ENCODE measurements at regions not wholly inside any gene's neighbourhood (a gene's known extent, or its start where the extent isn't known, plus 50 kb on each side); places are given as distances from the start of the nearest gene placed in this dataset.

- H3K4me1 Mint-ChIP-seq (ENCODE audit: insufficient read depth, unreplicated experiment), result peaks cover 11% of the 10 kb centered on the region
- no peaks in the 10 kb centered on the region for H3K9me3 Mint-ChIP-seq (ENCODE audit: unreplicated experiment)
- H3K4me3 Mint-ChIP-seq (ENCODE audit: unreplicated experiment), result no peak overlapping the region
- intact Hi-C loops (cut with micrococcal nuclease), result no loop called here
- no peaks in the 10 kb centered on the region for H3K36me3 Mint-ChIP-seq (ENCODE audit: insufficient read depth, unreplicated experiment)
- H3K27me3 Mint-ChIP-seq (ENCODE audit: insufficient read depth, unreplicated experiment), result no peaks in the 10 kb centered on the region
- POLR2A ChIA-PET, result interaction anchor here (0.6 kb wide), 1 partner anchor 11 kb away, joined by 6 read pairs; no protein-coding TSS in a partner anchor
- CTCF ChIA-PET, result no interaction called here
- TF ChIP-seq CTCF (IDR thresholded peaks at IDR 0.05; ENCODE audit: unreplicated experiment), result no peak
- BruUV-seq (replicated peaks), result no TSS peak
- DNase-seq (ENCODE audit: unreplicated experiment), result no peak
- no peak overlapping the region for H3K27ac Mint-ChIP-seq (ENCODE audit: low read depth, unreplicated experiment)
Observed at GRCh38 chr6:74250161-74250818, 554.3 kb downstream of the CD109 start.

- Mint-ChIP-seq H3K4me3 (ENCODE audit: unreplicated experiment) (no peak overlapping the region), H3K27ac (ENCODE audit: low read depth, unreplicated experiment) (no peak overlapping the region), H3K27me3 (ENCODE audit: insufficient read depth, unreplicated experiment) (no peaks in the 10 kb centered on the region), H3K36me3 (ENCODE audit: insufficient read depth, unreplicated experiment) (no peaks in the 10 kb centered on the region), H3K9me3 (ENCODE audit: unreplicated experiment) (no peaks in the 10 kb centered on the region), H3K4me1 (ENCODE audit: insufficient read depth, unreplicated experiment) (peaks cover 11% of the 10 kb centered on the region)
- ChIA-PET POLR2A (no interaction called here), CTCF (no interaction called here)
- no TSS peak for BruUV-seq (replicated peaks)
- DNase-seq (ENCODE audit: unreplicated experiment), result no peak
- intact Hi-C loops (cut with micrococcal nuclease), result no loop called here
- no peak for TF ChIP-seq CTCF (IDR thresholded peaks at IDR 0.05; ENCODE audit: unreplicated experiment)
Observed at GRCh38 chr6:74249658-74250057, 553.7 kb downstream of the CD109 start.

- no peaks in the 10 kb centered on the region for H3K36me3 Mint-ChIP-seq (ENCODE audit: insufficient read depth, unreplicated experiment)
- H3K4me1 Mint-ChIP-seq (ENCODE audit: insufficient read depth, unreplicated experiment), result peaks cover 6% of the 10 kb centered on the region
- no peak overlapping the region for H3K27ac Mint-ChIP-seq (ENCODE audit: low read depth, unreplicated experiment)
- DNase-seq (ENCODE audit: unreplicated experiment), result no peak
- TF ChIP-seq CTCF (IDR thresholded peaks at IDR 0.05; ENCODE audit: unreplicated experiment), result no peak
- H3K27me3 Mint-ChIP-seq (ENCODE audit: insufficient read depth, unreplicated experiment), result no peaks in the 10 kb centered on the region
- ChIA-PET CTCF (no interaction called here), POLR2A (interaction anchor here (0.6 kb wide), 1 partner anchor 62 kb away, joined by 4 read pairs; no protein-coding TSS in a partner anchor)
- intact Hi-C loops (cut with micrococcal nuclease), result no loop called here
- H3K4me3 Mint-ChIP-seq (ENCODE audit: unreplicated experiment), result no peak overlapping the region
- H3K9me3 Mint-ChIP-seq (ENCODE audit: unreplicated experiment), result no peaks in the 10 kb centered on the region
- no TSS peak for BruUV-seq (replicated peaks)
Observed at GRCh38 chr6:74248966-74249365, 553.0 kb downstream of the CD109 start.

GRCh38 chr6:74222768-74223333 is 526.8 kb downstream of the CD109 start:
- H3K36me3 Mint-ChIP-seq (ENCODE audit: insufficient read depth, unreplicated experiment), result no peaks in the 10 kb centered on the region

More at GRCh38 chr6:74222768-74223333, 526.8 kb downstream of the CD109 start:
- ChIA-PET CTCF (interaction anchor here (1.0 kb wide), 1 partner anchor 933 kb away, joined by 3 read pairs; no protein-coding TSS in a partner anchor), POLR2A (no interaction called here)
- no peaks in the 10 kb centered on the region for H3K4me1 Mint-ChIP-seq (ENCODE audit: insufficient read depth, unreplicated experiment)
- no peak overlapping the region for H3K4me3 Mint-ChIP-seq (ENCODE audit: unreplicated experiment)
- intact Hi-C loops (cut with micrococcal nuclease), result no loop called here
- no peaks in the 10 kb centered on the region for H3K9me3 Mint-ChIP-seq (ENCODE audit: unreplicated experiment)
- no peak for TF ChIP-seq CTCF (IDR thresholded peaks at IDR 0.05; ENCODE audit: unreplicated experiment)
- H3K27ac Mint-ChIP-seq (ENCODE audit: low read depth, unreplicated experiment), result no peak overlapping the region
- no TSS peak for BruUV-seq (replicated peaks)
- no peak for DNase-seq (ENCODE audit: unreplicated experiment)
- H3K27me3 Mint-ChIP-seq (ENCODE audit: insufficient read depth, unreplicated experiment), result no peaks in the 10 kb centered on the region
